Testis (tissue), 2 donors: ENCODE measurements at regions not wholly inside any gene's neighbourhood (a gene's known extent, or its start where the extent isn't known, plus 50 kb on each side); places are given as distances from the start of the nearest gene placed in this dataset.

Experiments
- POLR2A ChIP-seq: fragments of 450-650 bp; IDR thresholded peaks from one replicate; pipeline ENCODE4 v1.6.1; 2017; ENCODE audit warnings: antibody characterized with exemption, mild to moderate bottlenecking, moderate library complexity
- TF ChIP-seq, protein P1 (sequence below), 3 experiments: fragments of 450-650 bp in 2 of 3; fragments of 200-600 bp in 1 of 3; sonication (generic) in 1 of 3; IDR thresholded peaks; one replicate each; pipeline ENCODE4 v1.5.1; 2016 to 2019; ENCODE audit warnings: antibody characterized with exemption in 3 of 3, mild to moderate bottlenecking in 2 of 3, moderate library complexity in 1 of 3

DNA sequence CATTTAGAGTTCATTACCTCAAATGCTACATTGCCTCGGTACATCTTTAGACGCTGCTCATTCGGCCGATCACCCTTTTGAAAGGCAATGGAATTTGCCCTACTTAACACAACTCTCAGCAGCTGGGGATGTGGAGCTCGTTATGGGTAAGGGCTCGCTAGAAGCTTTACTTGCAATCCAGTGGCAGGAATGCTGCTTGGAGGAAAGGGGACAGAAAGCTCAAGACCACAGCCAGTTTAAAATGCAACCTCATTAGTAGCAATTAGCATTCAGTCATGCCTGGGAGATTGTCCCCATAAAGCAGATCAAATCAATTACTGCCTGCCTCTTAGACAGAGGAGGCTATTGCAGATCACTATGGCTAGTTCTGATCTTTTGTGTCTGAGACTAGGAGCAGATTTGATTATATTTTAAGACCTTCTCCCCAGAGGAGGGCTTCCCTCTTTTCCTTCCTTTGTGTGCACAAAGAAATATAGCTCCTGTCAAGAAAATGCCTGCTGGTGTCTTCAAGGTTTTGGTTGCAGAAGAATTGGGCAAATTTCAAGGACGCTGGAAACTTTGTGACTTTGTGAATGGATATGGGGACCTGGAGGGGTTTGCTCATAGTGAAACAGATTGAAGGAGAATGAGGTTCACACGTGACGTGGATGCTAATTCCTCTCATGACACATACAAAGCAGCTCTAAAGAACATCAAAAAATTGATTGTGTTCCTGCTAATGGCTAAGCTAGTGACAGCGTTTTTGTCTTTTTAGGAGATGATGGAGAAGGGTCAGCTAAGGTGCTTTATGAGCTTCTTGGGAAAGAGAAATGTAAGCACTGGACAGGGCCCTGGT is 237.5 kb upstream of the GLRA2 start:
- TF ChIP-seq, protein P1, sequence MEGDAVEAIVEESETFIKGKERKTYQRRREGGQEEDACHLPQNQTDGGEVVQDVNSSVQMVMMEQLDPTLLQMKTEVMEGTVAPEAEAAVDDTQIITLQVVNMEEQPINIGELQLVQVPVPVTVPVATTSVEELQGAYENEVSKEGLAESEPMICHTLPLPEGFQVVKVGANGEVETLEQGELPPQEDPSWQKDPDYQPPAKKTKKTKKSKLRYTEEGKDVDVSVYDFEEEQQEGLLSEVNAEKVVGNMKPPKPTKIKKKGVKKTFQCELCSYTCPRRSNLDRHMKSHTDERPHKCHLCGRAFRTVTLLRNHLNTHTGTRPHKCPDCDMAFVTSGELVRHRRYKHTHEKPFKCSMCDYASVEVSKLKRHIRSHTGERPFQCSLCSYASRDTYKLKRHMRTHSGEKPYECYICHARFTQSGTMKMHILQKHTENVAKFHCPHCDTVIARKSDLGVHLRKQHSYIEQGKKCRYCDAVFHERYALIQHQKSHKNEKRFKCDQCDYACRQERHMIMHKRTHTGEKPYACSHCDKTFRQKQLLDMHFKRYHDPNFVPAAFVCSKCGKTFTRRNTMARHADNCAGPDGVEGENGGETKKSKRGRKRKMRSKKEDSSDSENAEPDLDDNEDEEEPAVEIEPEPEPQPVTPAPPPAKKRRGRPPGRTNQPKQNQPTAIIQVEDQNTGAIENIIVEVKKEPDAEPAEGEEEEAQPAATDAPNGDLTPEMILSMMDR (IDR thresholded peaks at IDR 0.05): no peak
- no peak for TF ChIP-seq POLR2A
